ENCODE measurements at regions not wholly inside any gene's neighbourhood (a gene's known extent, or its start where the extent isn't known, plus 50 kb on each side); places are given as distances from the start of the nearest gene placed in this dataset.

GRCh38 chr21:43323244-43324005, 103.5 kb downstream of the SIK1 start:
- TF ChIP-seq CTCF (IDR thresholded peaks at IDR 0.05; ENCODE audit: insufficient read depth, low read length), result no peak
- TF ChIP-seq REST (IDR thresholded peaks at IDR 0.05; ENCODE audit: insufficient replicate concordance, low read depth), result no peak
